ENCODE measurements at regions not wholly inside any gene's neighbourhood (a gene's known extent, or its start where the extent isn't known, plus 50 kb on each side); places are given as distances from the start of the nearest gene placed in this dataset.

GRCh38 chr4:151987606-151988005, 226.8 kb upstream of the GATB start:
- Mint-ChIP-seq H3K36me3 (ENCODE audit: insufficient read depth in 1 of 3, low read depth in 3 of 3) (no peaks in the 10 kb centered on the region; a peak in 2 of 7 replicates), H3K27me3 (ENCODE audit: low read depth) (no peaks in the 10 kb centered on the region), H3K9me3 (no peaks in the 10 kb centered on the region), H3K27ac (no peak overlapping the region), H3K4me1 (peaks cover 12 to 15% of the 10 kb centered on the region in 2 experiments), H3K4me3 (no peak overlapping the region)
- no peak overlapping the region for H2BK15ac ChIP-seq (ENCODE audit: low read depth, low read length)
- no peak for TF ChIP-seq CTCF (conservative IDR thresholded peaks at IDR 0.05)
- no peaks in the 10 kb centered on the region for H3K27me3 ChIP-seq (ENCODE audit: insufficient read depth, low read length)
- H2BK5ac ChIP-seq (ENCODE audit: insufficient read length, low read length) = no peak overlapping the region
- H2BK120ac ChIP-seq (ENCODE audit: low read depth, low read length, poor library complexity, severe bottlenecking) = no peak overlapping the region
- no peak overlapping the region for H4K91ac ChIP-seq (ENCODE audit: insufficient read length, low read depth, low read length)
- no peak overlapping the region for H3K27ac ChIP-seq (ENCODE audit: insufficient read length, low read depth, low read length)
- H3K4me2 ChIP-seq (ENCODE audit: insufficient read depth, insufficient read length, low read length) = no peak overlapping the region
- H3K9me3 ChIP-seq (ENCODE audit: control insufficient read depth, low read depth, low read length) = no peaks in the 10 kb centered on the region
- H4K8ac ChIP-seq (replicated peaks; ENCODE audit: insufficient read length, low read depth, low read length) = no peak overlapping the region
- no peak overlapping the region for H2AFZ ChIP-seq (ENCODE audit: low read length)
- H4K5ac ChIP-seq (ENCODE audit: insufficient read length, low read depth, low read length) = no peak overlapping the region
- no peak overlapping the region for H3K18ac ChIP-seq (ENCODE audit: insufficient read length, low read depth, low read length)
- H4K20me1 ChIP-seq (ENCODE audit: control insufficient read depth, insufficient read depth, insufficient read length) = no peaks in the 10 kb centered on the region
- no peak overlapping the region for H2BK12ac ChIP-seq (ENCODE audit: insufficient read length, low read depth, low read length)
- no peak overlapping the region for H2AK5ac ChIP-seq (ENCODE audit: insufficient read length, low read length)
- H3K4ac ChIP-seq (ENCODE audit: low read depth, low read length) = no peak overlapping the region
- no peak overlapping the region for H2BK20ac ChIP-seq (ENCODE audit: low read depth, low read length, poor library complexity, severe bottlenecking)
- no CpG with 5 or more reads among the region's 4 CpGs for WGBS (ENCODE audit: extremely low coverage, insufficient read length, low lambda C conversion rate)
- no peak overlapping the region for H3K23ac ChIP-seq (ENCODE audit: insufficient read length, low read depth, low read length)
- no peak overlapping the region for H3K9ac ChIP-seq (ENCODE audit: extremely low read depth, insufficient read length, low read length)
- no peaks in the 10 kb centered on the region for H3K23me2 ChIP-seq (ENCODE audit: insufficient read length, low read depth, low read length, poor library complexity, severe bottlenecking)
- no peak overlapping the region for H3T11ph ChIP-seq (ENCODE audit: low read length)
- H3K14ac ChIP-seq (ENCODE audit: insufficient read depth, low read length) = no peak overlapping the region
- no peaks in the 10 kb centered on the region for H3K79me2 ChIP-seq (ENCODE audit: insufficient read depth, low read length)
- no peak for DNase-seq
- no peak overlapping the region for H3K56ac ChIP-seq (ENCODE audit: insufficient read length, low read depth, low read length)
- H3K79me1 ChIP-seq (ENCODE audit: insufficient read depth, low read depth, low read length, poor library complexity, severe bottlenecking) = no peaks in the 10 kb centered on the region
- peaks cover 4% of the 10 kb centered on the region; the same call in 1 of the 2 replicates for H3K4me1 ChIP-seq (ENCODE audit: insufficient read depth, low read length)
